ENCODE measurements at regions not wholly inside any gene's neighbourhood (a gene's known extent, or its start where the extent isn't known, plus 50 kb on each side); places are given as distances from the start of the nearest gene placed in this dataset.

GRCh38 chr18:21162786-21163185, 51.2 kb upstream of the ROCK1 start:
- DNase-seq (ENCODE audit: low spot score), result no peak

DNA sequence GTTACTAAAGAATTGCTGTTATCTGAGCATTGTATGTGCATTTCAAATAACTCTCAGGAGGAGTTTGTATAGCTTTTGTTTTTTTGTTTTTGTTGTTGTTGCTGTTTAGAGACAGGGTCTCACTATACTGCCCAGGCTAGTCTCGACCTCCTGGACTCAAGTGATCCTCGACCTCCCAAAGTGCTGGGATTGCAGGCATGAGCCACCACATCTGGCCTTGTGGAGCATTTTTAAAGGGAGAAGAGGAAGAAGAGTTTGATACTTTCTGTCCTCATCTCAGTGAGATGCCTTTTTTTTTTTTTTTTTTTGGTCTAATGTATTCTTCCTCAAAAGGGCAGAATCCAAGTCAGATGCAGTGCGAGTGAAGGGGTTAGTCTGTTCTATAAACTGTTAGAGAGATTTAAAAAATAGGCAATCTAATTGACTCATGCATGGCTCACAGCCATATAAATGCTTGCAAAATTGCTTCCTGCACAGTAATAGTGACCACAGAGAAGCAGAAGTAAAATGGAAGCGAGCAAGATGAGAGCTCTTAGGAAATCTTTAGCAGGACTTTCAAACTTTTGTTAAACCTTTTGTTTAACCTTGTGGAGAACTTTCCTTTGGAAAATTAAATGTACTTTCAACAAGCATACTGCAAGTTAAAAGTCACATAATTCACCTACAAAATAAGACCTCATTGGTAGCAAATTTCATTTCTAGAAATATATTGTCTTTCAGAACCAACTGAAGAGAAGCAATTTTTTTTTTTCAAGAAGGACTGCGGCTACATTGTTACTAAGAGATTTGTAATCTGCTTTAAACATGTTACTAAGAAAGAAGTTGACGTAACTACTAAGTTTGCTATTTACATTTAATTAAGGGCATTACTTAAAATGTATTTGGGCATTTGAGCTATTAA, 52.3 kb upstream of the ROCK1 start:
- DNase-seq (ENCODE audit: low spot score), result no peak

DNA sequence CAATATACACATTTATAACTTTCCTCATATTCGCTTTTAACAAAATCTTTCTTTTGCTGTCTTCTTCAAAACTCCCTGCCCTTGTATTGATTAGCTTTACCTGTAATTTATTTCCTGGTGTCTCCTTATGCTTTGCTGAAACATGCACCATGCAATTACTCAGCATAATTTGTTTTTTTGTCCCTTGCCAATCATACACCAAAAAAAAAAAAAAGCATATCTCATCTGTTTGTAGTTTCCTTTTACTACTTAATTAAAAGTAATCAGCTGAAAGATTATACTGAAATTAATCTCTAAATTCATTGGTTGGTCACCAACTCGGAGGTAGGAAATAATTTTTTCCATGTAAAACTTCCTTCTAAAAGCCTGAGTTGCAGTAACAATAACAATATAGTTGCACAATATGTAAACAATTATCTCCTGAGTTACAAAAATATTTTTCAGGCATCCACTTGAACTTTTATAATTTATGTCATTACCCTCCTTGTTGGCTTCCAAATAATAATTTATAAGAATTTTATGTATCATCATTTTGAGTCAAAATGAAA, 53.0 kb upstream of the ROCK1 start:
- DNase-seq (ENCODE audit: low spot score), result no peak

GRCh38 chr18:21167641-21168377, 56.2 kb upstream of the ROCK1 start:
- DNase-seq (ENCODE audit: low spot score), result no peak

- no peak for DNase-seq (ENCODE audit: low spot score)
These were observed 57.3 kb upstream of the ROCK1 start for GRCh38 chr18:21168880-21169279.

- DNase-seq (ENCODE audit: low spot score), result no peak
These were observed 64.2 kb upstream of the GREB1L start for GRCh38 chr18:21177822-21178221.

- DNase-seq (ENCODE audit: low spot score), result peak; percentile 55
These were observed 62.3 kb upstream of the GREB1L start for GRCh38 chr18:21179590-21180220.

GRCh38 chr18:21180588-21180987, 61.4 kb upstream of the GREB1L start:
- DNase-seq (ENCODE audit: low spot score), result no peak

DNA sequence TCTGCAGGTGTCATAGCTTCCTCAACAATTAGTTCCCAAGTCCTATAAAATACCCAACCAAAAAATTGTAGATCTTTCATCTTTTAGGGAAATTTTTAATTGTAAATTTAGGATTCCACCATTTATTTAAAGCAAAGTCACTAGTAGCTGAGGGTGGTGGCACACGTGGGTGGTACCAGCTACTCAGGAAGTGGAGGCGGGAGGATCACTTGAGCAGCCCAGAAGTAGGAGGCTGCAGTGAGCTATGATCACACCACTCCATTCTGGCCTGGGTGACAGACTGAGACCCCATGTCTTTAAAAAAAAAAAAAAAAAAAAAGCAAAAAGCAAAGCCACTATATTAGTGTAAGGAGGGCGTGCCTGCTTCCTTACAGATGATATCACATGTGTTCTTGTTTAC, 60.3 kb upstream of the GREB1L start:
- DNase-seq (ENCODE audit: low spot score), result no peak

DNA sequence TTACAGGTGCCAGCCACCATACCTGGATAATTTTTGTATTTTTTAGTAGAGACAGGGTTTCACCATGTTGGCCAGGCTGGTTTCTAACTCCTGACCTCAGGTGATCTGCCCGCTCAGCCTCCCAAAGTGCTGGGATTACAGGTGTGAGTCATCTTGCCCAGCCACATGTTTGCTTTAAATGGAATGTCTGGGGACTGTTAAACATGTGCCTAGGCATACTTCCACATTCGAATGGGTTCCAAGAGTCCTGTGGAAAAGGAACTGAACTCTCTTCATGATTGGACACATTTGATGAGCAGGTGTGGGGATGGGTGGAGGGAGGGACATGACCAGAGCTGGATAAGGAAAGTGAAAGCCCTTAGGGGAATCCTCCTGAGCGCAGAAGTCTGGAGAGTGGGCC, 58.4 kb upstream of the GREB1L start:
- no peak for DNase-seq (ENCODE audit: low spot score)

DNA sequence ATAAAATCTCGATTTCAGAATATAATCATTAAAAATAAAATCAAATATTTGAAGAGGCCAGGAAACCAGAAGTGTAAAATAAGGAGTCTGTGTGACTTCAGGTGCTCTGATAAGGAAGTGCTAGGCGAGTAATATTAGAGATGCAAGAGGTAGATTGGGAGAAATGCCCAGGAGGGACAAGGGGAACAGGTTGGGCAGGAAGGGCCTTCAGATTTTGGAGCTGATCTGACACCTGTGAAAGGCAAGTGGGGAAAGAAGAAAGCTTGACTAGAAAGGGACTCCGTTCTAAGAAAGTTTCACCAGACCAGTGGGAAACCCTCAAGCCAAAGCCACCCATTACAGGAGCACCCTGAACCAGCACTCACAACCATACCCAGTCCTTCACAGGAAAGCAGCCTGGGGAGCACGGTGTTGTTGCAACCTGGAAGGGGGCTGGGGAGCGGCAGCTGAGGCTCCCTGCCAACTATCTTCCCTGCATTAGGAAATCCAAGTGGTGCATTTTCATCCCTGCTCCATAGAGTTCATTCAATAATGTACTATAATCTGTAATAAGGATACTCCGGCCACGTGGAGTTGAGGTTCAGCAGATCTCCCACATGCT, 57.5 kb upstream of the GREB1L start:
- DNase-seq (ENCODE audit: low spot score), result no peak

DNA sequence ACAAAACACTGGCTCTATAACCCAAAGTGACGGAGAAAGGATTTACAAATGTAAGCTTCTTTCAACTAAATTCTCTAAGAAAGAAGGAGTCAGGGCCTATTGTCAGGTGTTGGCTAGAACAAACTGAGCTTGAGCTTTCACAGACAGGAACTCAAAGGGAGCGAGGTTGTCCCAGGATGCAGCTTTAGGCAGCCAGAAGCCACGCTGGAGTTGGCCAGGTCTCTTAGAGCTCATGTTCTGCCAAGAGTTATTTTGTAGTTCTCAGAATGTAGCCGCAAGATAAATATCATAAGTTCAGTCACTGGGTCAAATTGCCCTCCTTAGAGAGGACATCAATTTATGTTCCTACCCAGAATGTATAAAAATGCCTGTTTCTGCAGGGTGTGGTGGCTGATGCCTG, 54.1 kb upstream of the GREB1L start:
- no peak for DNase-seq (ENCODE audit: low spot score)

DNA sequence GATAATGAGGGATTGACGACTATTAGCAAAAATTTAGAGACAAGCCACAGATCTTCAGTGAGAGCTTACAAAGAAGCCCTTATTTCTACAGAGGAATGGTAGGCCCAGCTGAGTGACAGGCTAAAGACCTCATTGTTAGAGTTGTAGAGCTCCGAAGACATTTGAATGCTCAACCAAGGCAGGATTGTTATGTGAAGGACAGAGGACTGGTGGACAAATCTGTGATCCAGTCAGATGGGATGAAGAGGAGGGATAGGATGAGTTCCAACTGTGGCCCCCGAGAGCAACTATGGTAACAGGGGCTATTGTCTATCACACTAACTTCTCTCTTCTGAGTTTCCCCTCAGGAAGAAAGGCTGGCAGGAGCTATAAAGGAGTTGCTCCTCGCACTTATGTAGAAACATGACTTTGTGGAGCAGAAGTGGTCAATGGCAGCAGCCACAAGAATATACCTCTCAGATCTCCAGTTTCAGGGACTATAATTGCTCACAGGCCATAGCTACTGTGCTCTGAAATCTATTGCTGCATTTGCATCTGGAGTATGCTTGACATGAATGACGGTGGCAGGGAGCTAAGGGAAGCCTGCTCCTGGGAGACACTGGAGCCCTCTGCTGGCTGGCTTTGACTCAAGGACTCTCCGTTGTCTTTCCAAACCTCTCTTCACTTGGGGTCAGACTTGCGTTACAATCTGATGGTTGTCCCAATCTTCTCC, 50.3 kb upstream of the GREB1L start:
- peak; percentile 26 for DNase-seq (ENCODE audit: low spot score)

Measured in kidney capillary endothelial cell (primary cell).